Left renal cortex interstitium (tissue), 4 donors: ENCODE measurements at regions not wholly inside any gene's neighbourhood (a gene's known extent, or its start where the extent isn't known, plus 50 kb on each side); places are given as distances from the start of the nearest gene placed in this dataset.
A peak's percentile ranks its signal among the peaks of the same experiment; 100 is the strongest.

ENCODE experiments used
- DNase-seq, 4 donors: peaks; one replicate each; pipeline ENCODE4 v3.0.0-alpha.2; 2013; ENCODE audit warnings: low read depth in 4 of 4, low spot score in 2 of 4, missing footprints in 1 of 4

- no peak for DNase-seq
These were observed 156.3 kb upstream of the TAPT1 start for GRCh38 chr4:16382571-16382970.

- no peak for DNase-seq
These were observed 151.6 kb upstream of the TAPT1 start for GRCh38 chr4:16377887-16378286.

- DNase-seq = no peak
These were observed 138.8 kb upstream of the TAPT1 start for GRCh38 chr4:16365036-16365569.

- DNase-seq = no peak
These were observed 134.5 kb upstream of the TAPT1 start for GRCh38 chr4:16360694-16361262.

- DNase-seq = no peak
These were observed 126.9 kb upstream of the TAPT1 start for GRCh38 chr4:16353165-16353564.

GRCh38 chr4:16351161-16351560, 124.9 kb upstream of the TAPT1 start:
- no peak for DNase-seq

- no peak for DNase-seq
These were observed 118.6 kb upstream of the TAPT1 start for GRCh38 chr4:16344853-16345252.

- DNase-seq = no peak
These were observed 111.7 kb upstream of the TAPT1 start for GRCh38 chr4:16337936-16338335.

- peak in 3 of 4 donors; percentile 41 to 67 (median 49) for DNase-seq
These were observed 108.3 kb upstream of the TAPT1 start for GRCh38 chr4:16334601-16335000.

GRCh38 chr4:16329797-16330134, 103.5 kb upstream of the TAPT1 start:
- no peak for DNase-seq

GRCh38 chr4:16329125-16329796, 103.0 kb upstream of the TAPT1 start:
- no peak for DNase-seq

- no peak for DNase-seq
These were observed 95.9 kb upstream of the TAPT1 start for GRCh38 chr4:16322183-16322582.

GRCh38 chr4:16315456-16315855, 89.2 kb upstream of the TAPT1 start:
- no peak for DNase-seq

GRCh38 chr4:16310606-16311005, 84.3 kb upstream of the TAPT1 start:
- no peak for DNase-seq

GRCh38 chr4:16302648-16303047, 76.4 kb upstream of the TAPT1 start:
- DNase-seq = no peak

GRCh38 chr4:16297003-16297402, 70.7 kb upstream of the TAPT1 start:
- no peak for DNase-seq

GRCh38 chr4:16294455-16294854, 68.2 kb upstream of the TAPT1 start:
- no peak for DNase-seq

- no peak for DNase-seq
These were observed 67.1 kb upstream of the TAPT1 start for GRCh38 chr4:16293210-16293838.

- DNase-seq = no peak
These were observed 66.3 kb upstream of the TAPT1 start for GRCh38 chr4:16292585-16292984.

- DNase-seq = no peak
These were observed 64.6 kb upstream of the TAPT1 start for GRCh38 chr4:16290681-16291420.

GRCh38 chr4:16289897-16290554, 63.8 kb upstream of the TAPT1 start:
- peak; percentile 34 to 69 (median 49) for DNase-seq
